HL-60 (cell line): ENCODE measurements at regions not wholly inside any gene's neighbourhood (a gene's known extent, or its start where the extent isn't known, plus 50 kb on each side); places are given as distances from the start of the nearest gene placed in this dataset.

ENCODE experiments used
- DNase-seq, 2 experiments: peaks; one replicate each; pipeline ENCODE4 v3.0.0-alpha.2; 2010 to 2020; ENCODE audit warnings: low read depth in 1 of 2, low spot score in 1 of 2
- H3K27ac ChIP-seq: fragments of 250-450 bp; sonication (Bioruptor Pico); replicated peaks from 2 replicates; pipeline ENCODE4 v1.5.1; 2020; ENCODE audit warnings: mild to moderate bottlenecking, moderate library complexity
- H3K27me3 ChIP-seq: fragments of 250-450 bp; sonication (Bioruptor Pico); 2 replicates; pipeline ENCODE4 v1.5.1; 2021; ENCODE audit warnings: mild to moderate bottlenecking, moderate library complexity; ENCODE audit not compliant: insufficient read depth, poor library complexity, severe bottlenecking
- H3K4me3 ChIP-seq: replicated peaks from 2 replicates; pipeline ENCODE4 v1.5.1; 2011; ENCODE audit warnings: mild to moderate bottlenecking, control low read depth, low read length; ENCODE audit not compliant: insufficient read depth
- CTCF ChIP-seq: IDR thresholded peaks from one replicate; pipeline ENCODE4 v1.5.1; 2011; ENCODE audit warnings: low read length, control low read depth, inconsistent platforms; ENCODE audit not compliant: insufficient read depth
- GABPA ChIP-seq: IDR thresholded peaks from 2 replicates; pipeline ENCODE4 v1.6.1; 2012; ENCODE audit warnings: low read depth
- POLR2AphosphoS5 ChIP-seq: IDR thresholded peaks from 2 replicates; pipeline ENCODE4 v1.6.1; 2012; ENCODE audit warnings: low read depth
- REST ChIP-seq: IDR thresholded peaks from 2 replicates; pipeline ENCODE4 v1.6.1; 2012; ENCODE audit warnings: low read depth; ENCODE audit not compliant: insufficient replicate concordance
- SPI1 ChIP-seq: IDR thresholded peaks from 2 replicates; pipeline ENCODE4 v1.6.1; 2012; ENCODE audit warnings: low read depth, mild to moderate bottlenecking, borderline replicate concordance

GRCh38 chr2:81495556-81495955, 1191.0 kb upstream of the LRRTM1 start:
- Histone ChIP-seq H3K27ac (no peak overlapping the region), H3K4me3 (no peak overlapping the region), H3K27me3 (no peaks in the 10 kb centered on the region)
- DNase-seq = no peak
- TF ChIP-seq CTCF (no peak), REST (no peak), GABPA (no peak)

GRCh38 chr2:81483254-81483653, 1178.7 kb upstream of the LRRTM1 start:
- no peak overlapping the region for H3K27ac ChIP-seq
- no peak for TF ChIP-seq POLR2AphosphoS5
- DNase-seq = no peak
- no peaks in the 10 kb centered on the region for H3K27me3 ChIP-seq
- H3K4me3 ChIP-seq = no peak overlapping the region

- Histone ChIP-seq H3K27me3 (no peaks in the 10 kb centered on the region), H3K27ac (no peak overlapping the region), H3K4me3 (no peak overlapping the region)
- TF ChIP-seq SPI1 = no peak
- TF ChIP-seq REST = no peak
- no peak for TF ChIP-seq GABPA
- no peak for TF ChIP-seq POLR2AphosphoS5
- TF ChIP-seq CTCF = no peak
- DNase-seq = no peak
These were observed 1177.4 kb upstream of the LRRTM1 start for GRCh38 chr2:81481994-81482368.

GRCh38 chr2:81481242-81481993, 1176.9 kb upstream of the LRRTM1 start:
- Histone ChIP-seq H3K4me3 (no peak overlapping the region), H3K27me3 (no peaks in the 10 kb centered on the region), H3K27ac (no peak overlapping the region)
- DNase-seq = no peak
- TF ChIP-seq SPI1 = no peak
- no peak for TF ChIP-seq GABPA
- TF ChIP-seq CTCF = no peak
- no peak for TF ChIP-seq REST
- no peak for TF ChIP-seq POLR2AphosphoS5
